Caco-2 (cell line): ENCODE measurements at regions not wholly inside any gene's neighbourhood (a gene's known extent, or its start where the extent isn't known, plus 50 kb on each side); places are given as distances from the start of the nearest gene placed in this dataset.

ENCODE experiments used
- BruUV-seq: library from RNA; stranded (reverse); fragments of 400-500 nt; replicated peaks from 2 replicates; lab custom pipeline; 2021; lab: Mats Ljungman, UMichigan
- CTCF ChIA-PET: fragments of 300-600 bp; sonication (Branson Sonifier 250); formaldehyde crosslinking; loops from one replicate; lab custom pipeline; 2022; ENCODE audit warnings: antibody characterized with exemption; lab: Charles Lee
- POLR2A ChIA-PET: fragments of 300-600 bp; sonication (Branson Sonifier 250); formaldehyde crosslinking; loops from one replicate; lab custom pipeline; 2022; ENCODE audit warnings: antibody characterized with exemption; lab: Charles Lee
- DNase-seq, 2 experiments: peaks; one replicate each; pipeline versions ENCODE4 v3.0.0 to v3.0.0-alpha.2; 2020 to 2022
- H3K27me3 ChIP-seq: replicated peaks from 2 replicates; pipeline ENCODE4 v1.6.0; 2011; ENCODE audit warnings: low read length; ENCODE audit not compliant: control insufficient read depth, insufficient read depth
- H3K36me3 ChIP-seq: 2 replicates; pipeline ENCODE4 v1.5.1; 2011; ENCODE audit warnings: low read length; ENCODE audit not compliant: control insufficient read depth, insufficient read depth
- H3K4me1 ChIP-seq: fragments of 250-450 bp; sonication (Bioruptor Pico); 2 replicates; pipeline ENCODE4 v1.5.1; 2020; ENCODE audit warnings: mild to moderate bottlenecking
- H3K4me3 ChIP-seq: 2 replicates; pipeline ENCODE4 v1.5.1; 2011; ENCODE audit warnings: low read depth, mild to moderate bottlenecking, control low read depth, low read length
- H3K9me3 ChIP-seq: fragments of 250-450 bp; sonication (Bioruptor Pico); 2 replicates; pipeline ENCODE4 v1.5.1; 2020; ENCODE audit warnings: mild to moderate bottlenecking, moderate library complexity
- H3K27ac Mint-ChIP-seq: one replicate; pipeline ENCODE4 v1.8.0; 2022; ENCODE audit warnings: mixed read lengths; ENCODE audit not compliant: unreplicated experiment
- H3K27me3 Mint-ChIP-seq: one replicate; pipeline ENCODE4 v1.8.0; 2022; ENCODE audit warnings: mixed read lengths; ENCODE audit not compliant: insufficient read depth, unreplicated experiment
- H3K36me3 Mint-ChIP-seq: one replicate; pipeline ENCODE4 v1.8.0; 2022; ENCODE audit warnings: mild to moderate bottlenecking, mixed read lengths; ENCODE audit not compliant: insufficient read depth, unreplicated experiment
- H3K4me1 Mint-ChIP-seq: one replicate; pipeline ENCODE4 v1.8.0; 2022; ENCODE audit warnings: low read depth, mixed read lengths; ENCODE audit not compliant: unreplicated experiment
- H3K4me3 Mint-ChIP-seq: one replicate; pipeline ENCODE4 v1.8.0; 2022; ENCODE audit warnings: mild to moderate bottlenecking, moderate library complexity, mixed read lengths; ENCODE audit not compliant: unreplicated experiment
- H3K9me3 Mint-ChIP-seq: one replicate; pipeline ENCODE4 v1.8.0; 2022; ENCODE audit warnings: mixed read lengths; ENCODE audit not compliant: unreplicated experiment
- intact Hi-C: fragments of 100-400 bp; cut with micrococcal nuclease; formaldehyde crosslinking; loops from one replicate; pipeline ENCODE4 v1.10.0; 2022; ENCODE audit not compliant: unreplicated experiment
- TF ChIP-seq, protein P1 (sequence below), 2 experiments: fragments of 200-600 bp in 1 of 2; IDR thresholded peaks; 1 replicate in 1 of 2; 2 replicates in 1 of 2; pipeline versions ENCODE4 v1.5.1 to v1.8.0; 2011 to 2022; ENCODE audit warnings: antibody characterized with exemption in 1 of 2, control low read depth in 1 of 2, inconsistent platforms in 1 of 2, low read depth in 1 of 2, low read length in 1 of 2, mild to moderate bottlenecking in 1 of 2, moderate library complexity in 1 of 2; ENCODE audit not compliant: insufficient read depth in 1 of 2, severe bottlenecking in 1 of 2, unreplicated experiment in 1 of 2

DNA sequence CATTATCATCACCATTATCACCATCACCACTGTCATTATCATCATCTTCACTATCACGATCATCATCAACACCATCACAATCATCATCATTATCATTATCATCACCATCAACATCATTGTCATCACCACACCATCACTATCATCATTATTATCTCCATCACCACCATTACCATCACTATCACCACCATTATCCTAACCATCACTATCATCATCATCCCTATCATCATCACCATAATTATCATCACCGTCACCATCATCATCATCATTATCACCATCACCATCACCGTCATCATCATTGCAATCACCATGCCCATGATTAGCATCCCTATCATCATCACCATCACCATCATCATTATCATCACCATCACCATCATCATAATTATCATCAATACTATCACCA is 311.9 kb downstream of the IRX2 start:
- ChIA-PET CTCF (no interaction called here), POLR2A (no interaction called here)
- H3K36me3 ChIP-seq: no peaks in the 10 kb centered on the region
- DNase-seq: no peak
- intact Hi-C loops: no loop called here
- TF ChIP-seq, protein P1, sequence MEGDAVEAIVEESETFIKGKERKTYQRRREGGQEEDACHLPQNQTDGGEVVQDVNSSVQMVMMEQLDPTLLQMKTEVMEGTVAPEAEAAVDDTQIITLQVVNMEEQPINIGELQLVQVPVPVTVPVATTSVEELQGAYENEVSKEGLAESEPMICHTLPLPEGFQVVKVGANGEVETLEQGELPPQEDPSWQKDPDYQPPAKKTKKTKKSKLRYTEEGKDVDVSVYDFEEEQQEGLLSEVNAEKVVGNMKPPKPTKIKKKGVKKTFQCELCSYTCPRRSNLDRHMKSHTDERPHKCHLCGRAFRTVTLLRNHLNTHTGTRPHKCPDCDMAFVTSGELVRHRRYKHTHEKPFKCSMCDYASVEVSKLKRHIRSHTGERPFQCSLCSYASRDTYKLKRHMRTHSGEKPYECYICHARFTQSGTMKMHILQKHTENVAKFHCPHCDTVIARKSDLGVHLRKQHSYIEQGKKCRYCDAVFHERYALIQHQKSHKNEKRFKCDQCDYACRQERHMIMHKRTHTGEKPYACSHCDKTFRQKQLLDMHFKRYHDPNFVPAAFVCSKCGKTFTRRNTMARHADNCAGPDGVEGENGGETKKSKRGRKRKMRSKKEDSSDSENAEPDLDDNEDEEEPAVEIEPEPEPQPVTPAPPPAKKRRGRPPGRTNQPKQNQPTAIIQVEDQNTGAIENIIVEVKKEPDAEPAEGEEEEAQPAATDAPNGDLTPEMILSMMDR (IDR thresholded peaks at IDR 0.05; ENCODE audit: insufficient read depth in 1 of 2, low read depth in 1 of 2, low read length in 1 of 2, severe bottlenecking in 1 of 2, unreplicated experiment in 1 of 2): no peak
- H3K4me1 ChIP-seq: no peaks in the 10 kb centered on the region
- H3K36me3 Mint-ChIP-seq: no peaks in the 10 kb centered on the region
- no peaks in the 10 kb centered on the region for H3K9me3 ChIP-seq
- H3K4me1 Mint-ChIP-seq: no peaks in the 10 kb centered on the region
- H3K27me3 ChIP-seq: no peaks in the 10 kb centered on the region
- no peak overlapping the region for H3K4me3 Mint-ChIP-seq
- no TSS peak for BruUV-seq
- H3K27ac Mint-ChIP-seq: no peak overlapping the region
- no peaks in the 10 kb centered on the region for H3K9me3 Mint-ChIP-seq
- no peak overlapping the region for H3K4me3 ChIP-seq
- peaks cover 2% of the 10 kb centered on the region for H3K27me3 Mint-ChIP-seq

DNA sequence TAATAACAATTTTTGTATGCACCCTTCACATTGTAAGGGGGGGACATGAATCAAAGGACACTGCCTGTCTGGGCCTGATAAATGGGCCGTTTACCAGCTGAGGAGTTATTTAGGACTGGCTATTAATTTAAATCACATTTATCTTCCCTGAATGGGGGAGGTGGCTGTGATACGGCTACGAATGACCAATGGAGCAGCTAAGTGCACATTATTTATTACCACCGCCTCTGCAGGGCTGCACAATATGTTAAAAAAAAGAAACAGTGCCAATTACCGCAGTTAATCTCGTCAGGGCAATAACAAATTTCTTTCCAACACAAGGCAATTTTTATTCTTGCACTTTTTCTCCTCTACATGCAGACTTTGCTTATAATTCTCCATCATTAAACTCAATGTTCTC is 318.4 kb downstream of the IRX2 start:
- Mint-ChIP-seq H3K27me3 (no peaks in the 10 kb centered on the region), H3K36me3 (no peaks in the 10 kb centered on the region), H3K4me3 (no peak overlapping the region), H3K9me3 (peaks cover 10% of the 10 kb centered on the region), H3K4me1 (no peaks in the 10 kb centered on the region), H3K27ac (no peak overlapping the region)
- intact Hi-C loops: no loop called here
- TF ChIP-seq, protein P1 (IDR thresholded peaks at IDR 0.05; ENCODE audit: insufficient read depth in 1 of 2, low read depth in 1 of 2, low read length in 1 of 2, severe bottlenecking in 1 of 2, unreplicated experiment in 1 of 2): no peak
- Histone ChIP-seq H3K36me3 (no peaks in the 10 kb centered on the region), H3K4me3 (no peak overlapping the region), H3K27me3 (no peaks in the 10 kb centered on the region), H3K9me3 (no peaks in the 10 kb centered on the region), H3K4me1 (no peaks in the 10 kb centered on the region)
- BruUV-seq: no TSS peak
- CTCF ChIA-PET: no interaction called here
- POLR2A ChIA-PET: no interaction called here
- DNase-seq: no peak

DNA sequence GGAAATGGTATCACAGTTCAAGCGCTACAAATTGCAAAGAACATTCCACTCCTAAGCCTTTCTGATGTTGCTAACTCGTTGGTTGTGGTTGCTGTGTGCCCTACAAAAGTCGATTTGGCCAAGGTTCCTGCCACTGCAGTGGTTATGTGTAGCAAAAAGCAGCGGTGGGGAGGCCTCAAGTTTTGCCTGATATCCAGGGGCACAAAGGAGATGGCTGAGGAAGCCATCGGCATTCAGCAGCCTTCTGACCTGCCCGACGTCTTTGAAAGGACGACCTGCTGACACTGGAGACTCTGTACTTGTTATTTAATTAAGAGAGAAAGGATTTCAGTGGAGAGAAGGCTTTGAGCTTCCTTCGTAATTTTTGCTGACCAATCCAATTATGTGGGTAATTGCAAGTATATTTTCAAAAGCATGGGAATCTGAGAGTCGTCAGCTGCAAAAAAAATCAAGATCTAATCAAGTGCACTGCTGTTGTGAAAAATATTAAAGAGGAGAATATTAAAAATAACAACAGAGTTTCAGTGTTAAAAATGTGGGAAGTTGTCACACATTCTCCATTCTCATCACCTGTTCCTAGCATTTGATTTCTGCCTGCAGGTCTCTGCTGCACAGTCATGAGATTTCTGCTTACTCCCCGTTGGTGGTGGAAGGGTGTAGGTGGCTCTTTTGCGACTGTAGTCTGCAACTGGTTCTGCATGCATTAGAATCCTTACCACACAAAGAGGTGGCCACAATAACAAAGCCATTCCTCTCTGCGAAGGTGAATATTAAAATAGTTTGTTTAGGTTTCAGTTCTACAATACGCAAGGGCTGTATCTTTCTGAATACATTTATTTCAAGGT is 319.2 kb downstream of the IRX2 start:
- H3K4me1 Mint-ChIP-seq: no peaks in the 10 kb centered on the region
- H3K4me3 ChIP-seq: no peak overlapping the region
- no TSS peak for BruUV-seq
- H3K27ac Mint-ChIP-seq: no peak overlapping the region
- peaks cover 10% of the 10 kb centered on the region for H3K9me3 Mint-ChIP-seq
- H3K36me3 Mint-ChIP-seq: no peaks in the 10 kb centered on the region
- TF ChIP-seq, protein P1 (IDR thresholded peaks at IDR 0.05; ENCODE audit: insufficient read depth in 1 of 2, low read depth in 1 of 2, low read length in 1 of 2, severe bottlenecking in 1 of 2, unreplicated experiment in 1 of 2): no peak
- H3K4me3 Mint-ChIP-seq: no peak overlapping the region
- ChIA-PET POLR2A (no interaction called here), CTCF (no interaction called here)
- H3K9me3 ChIP-seq: no peaks in the 10 kb centered on the region
- H3K27me3 ChIP-seq: no peaks in the 10 kb centered on the region
- H3K27me3 Mint-ChIP-seq: no peaks in the 10 kb centered on the region
- H3K36me3 ChIP-seq: no peaks in the 10 kb centered on the region
- no peak for DNase-seq
- H3K4me1 ChIP-seq: no peaks in the 10 kb centered on the region
- intact Hi-C loops: no loop called here
